ENCODE measurements at regions not wholly inside any gene's neighbourhood (a gene's known extent, or its start where the extent isn't known, plus 50 kb on each side); places are given as distances from the start of the nearest gene placed in this dataset.

DNA sequence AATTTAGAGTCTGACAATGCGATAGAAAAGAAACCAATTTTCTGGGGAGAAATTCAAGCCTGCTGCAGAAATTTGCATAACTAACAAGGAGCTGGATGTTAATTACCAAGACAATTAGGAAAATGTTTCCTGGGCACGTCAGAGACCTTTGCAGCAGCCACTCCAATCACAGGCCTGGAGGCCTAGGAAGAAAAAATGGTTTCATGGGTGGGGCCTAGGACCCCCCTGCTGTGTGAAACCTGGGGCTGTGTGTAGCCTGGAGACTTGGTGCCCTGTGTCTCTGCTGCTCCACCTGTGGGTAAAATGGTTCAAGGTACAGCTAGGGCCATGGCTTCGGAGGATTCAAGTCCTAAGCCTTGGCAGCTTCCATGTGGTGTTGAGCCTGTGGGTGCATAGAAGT, 837.9 kb downstream of the OTOL1 start:
- DNase-seq, result no peak
- Histone ChIP-seq H3K36me3 (ENCODE audit: control insufficient read depth in 4 of 4, insufficient read depth in 4 of 4, low read length in 4 of 4) (no peaks in the 10 kb centered on the region), H3K4me3 (no peak overlapping the region), H3K4me1 (ENCODE audit: control insufficient read depth in 5 of 5, insufficient read depth in 5 of 5, low read length in 5 of 5) (no peaks in the 10 kb centered on the region), H3K9ac (ENCODE audit: insufficient read depth in 1 of 2, low read length in 2 of 2) (no peak overlapping the region), H3K9me3 (ENCODE audit: control insufficient read depth in 4 of 4, insufficient read depth in 3 of 4, low read length in 3 of 4) (peaks cover 0 to 9% (median 3%) of the 10 kb centered on the region in 4 donors), H3K27ac (ENCODE audit: low read depth in 1 of 2, low read length in 1 of 2) (no peak overlapping the region), H3K27me3 (ENCODE audit: control insufficient read depth in 3 of 3, insufficient read depth in 3 of 3, low read length in 2 of 3) (no peaks in the 10 kb centered on the region)
- TF ChIP-seq, protein P1, sequence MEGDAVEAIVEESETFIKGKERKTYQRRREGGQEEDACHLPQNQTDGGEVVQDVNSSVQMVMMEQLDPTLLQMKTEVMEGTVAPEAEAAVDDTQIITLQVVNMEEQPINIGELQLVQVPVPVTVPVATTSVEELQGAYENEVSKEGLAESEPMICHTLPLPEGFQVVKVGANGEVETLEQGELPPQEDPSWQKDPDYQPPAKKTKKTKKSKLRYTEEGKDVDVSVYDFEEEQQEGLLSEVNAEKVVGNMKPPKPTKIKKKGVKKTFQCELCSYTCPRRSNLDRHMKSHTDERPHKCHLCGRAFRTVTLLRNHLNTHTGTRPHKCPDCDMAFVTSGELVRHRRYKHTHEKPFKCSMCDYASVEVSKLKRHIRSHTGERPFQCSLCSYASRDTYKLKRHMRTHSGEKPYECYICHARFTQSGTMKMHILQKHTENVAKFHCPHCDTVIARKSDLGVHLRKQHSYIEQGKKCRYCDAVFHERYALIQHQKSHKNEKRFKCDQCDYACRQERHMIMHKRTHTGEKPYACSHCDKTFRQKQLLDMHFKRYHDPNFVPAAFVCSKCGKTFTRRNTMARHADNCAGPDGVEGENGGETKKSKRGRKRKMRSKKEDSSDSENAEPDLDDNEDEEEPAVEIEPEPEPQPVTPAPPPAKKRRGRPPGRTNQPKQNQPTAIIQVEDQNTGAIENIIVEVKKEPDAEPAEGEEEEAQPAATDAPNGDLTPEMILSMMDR (IDR thresholded peaks at IDR 0.05; ENCODE audit: control extremely low read depth, extremely low read depth), result no peak
- ATAC-seq (ENCODE audit: insufficient read depth, low FRiP score), result no peak
- 80 to 87% methylated on average over 3 of the region's 3 CpGs for WGBS, 2 donors

DNA sequence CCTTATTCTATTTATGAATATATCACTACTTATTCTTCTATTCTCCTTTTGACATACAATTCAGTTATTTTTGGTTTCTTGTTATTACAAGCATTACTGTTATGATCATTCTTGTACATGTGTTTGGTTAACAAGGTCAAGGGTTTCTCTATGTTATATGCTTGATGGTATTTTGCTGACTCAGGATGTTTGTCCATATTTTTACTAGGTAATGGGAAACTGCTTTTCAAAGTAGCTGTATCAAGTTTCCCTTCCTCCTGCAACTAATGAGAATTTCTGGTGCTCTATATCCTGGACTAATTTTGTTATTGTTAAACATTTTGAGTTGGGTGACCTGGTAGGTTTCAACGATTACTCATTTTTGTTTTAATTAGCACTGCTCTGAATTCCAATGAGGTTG, 841.0 kb downstream of the OTOL1 start:
- H3K9ac ChIP-seq (ENCODE audit: insufficient read depth in 1 of 2, low read length in 2 of 2), result no peak overlapping the region
- no peak for ATAC-seq (ENCODE audit: insufficient read depth, low FRiP score)
- 72 to 97% methylated on average over 1 of the region's 1 CpG for WGBS, 2 donors
- TF ChIP-seq, protein P1 (IDR thresholded peaks at IDR 0.05; ENCODE audit: control extremely low read depth, extremely low read depth), result no peak
- peaks cover 0 to 9% (median 3%) of the 10 kb centered on the region in 4 donors for H3K9me3 ChIP-seq (ENCODE audit: control insufficient read depth in 4 of 4, insufficient read depth in 3 of 4, low read length in 3 of 4)
- H3K4me1 ChIP-seq (ENCODE audit: control insufficient read depth in 5 of 5, insufficient read depth in 5 of 5, low read length in 5 of 5), result no peaks in the 10 kb centered on the region
- no peaks in the 10 kb centered on the region for H3K36me3 ChIP-seq (ENCODE audit: control insufficient read depth in 4 of 4, insufficient read depth in 4 of 4, low read length in 4 of 4)
- no peak overlapping the region for H3K27ac ChIP-seq (ENCODE audit: low read depth in 1 of 2, low read length in 1 of 2)
- no peaks in the 10 kb centered on the region for H3K27me3 ChIP-seq (ENCODE audit: control insufficient read depth in 3 of 3, insufficient read depth in 3 of 3, low read length in 2 of 3)
- DNase-seq, result no peak
- no peak overlapping the region for H3K4me3 ChIP-seq

DNA sequence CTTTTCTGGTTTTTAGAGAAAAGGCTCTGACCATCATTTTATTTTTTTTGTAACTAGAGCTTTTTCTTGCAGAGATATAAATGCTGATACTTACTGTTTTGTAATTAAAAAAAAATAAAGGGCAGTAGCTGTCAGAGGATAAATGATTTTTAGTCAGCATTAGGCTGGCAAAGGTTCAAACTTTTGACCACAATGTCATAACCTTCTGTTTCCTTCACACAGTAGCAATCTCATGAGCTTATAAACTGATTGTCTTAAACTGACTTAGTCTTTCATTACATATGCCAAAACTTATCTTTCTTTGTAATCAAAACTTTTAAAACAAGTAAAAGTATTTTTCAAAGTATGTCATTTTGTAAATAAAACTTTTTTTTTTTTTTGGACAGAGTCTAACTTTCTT, 841.9 kb downstream of the OTOL1 start:
- Histone ChIP-seq H3K36me3 (ENCODE audit: control insufficient read depth in 4 of 4, insufficient read depth in 4 of 4, low read length in 4 of 4) (no peaks in the 10 kb centered on the region), H3K4me3 (no peak overlapping the region), H3K9ac (ENCODE audit: insufficient read depth in 1 of 2, low read length in 2 of 2) (no peak overlapping the region), H3K4me1 (ENCODE audit: control insufficient read depth in 5 of 5, insufficient read depth in 5 of 5, low read length in 5 of 5) (no peaks in the 10 kb centered on the region), H3K27me3 (ENCODE audit: control insufficient read depth in 3 of 3, insufficient read depth in 3 of 3, low read length in 2 of 3) (no peaks in the 10 kb centered on the region), H3K27ac (ENCODE audit: low read depth in 1 of 2, low read length in 1 of 2) (no peak overlapping the region), H3K9me3 (ENCODE audit: control insufficient read depth in 4 of 4, insufficient read depth in 3 of 4, low read length in 3 of 4) (peaks cover 0 to 9% (median 3%) of the 10 kb centered on the region in 4 donors)
- ATAC-seq (ENCODE audit: insufficient read depth, low FRiP score) (no peak), DNase-seq (no peak)
- TF ChIP-seq, protein P1 (IDR thresholded peaks at IDR 0.05; ENCODE audit: control extremely low read depth, extremely low read depth), result no peak

DNA sequence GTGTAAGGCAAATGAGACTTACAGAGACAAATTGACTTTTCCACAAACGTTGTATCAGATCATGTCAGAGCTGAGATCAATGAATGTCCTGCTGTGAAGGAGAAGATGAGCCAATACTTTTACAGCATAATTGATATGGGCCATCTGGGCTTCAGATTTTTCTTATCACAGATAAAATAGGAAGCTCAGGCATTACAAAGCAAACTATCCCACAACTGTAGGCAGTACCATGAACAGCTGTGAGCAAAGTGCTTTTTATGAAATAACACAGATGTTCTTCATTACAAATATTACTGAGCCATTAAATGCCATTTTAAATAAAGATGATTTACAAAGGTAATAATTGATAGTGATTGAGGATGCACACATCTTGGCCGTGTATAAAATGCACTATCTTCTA, 852.3 kb downstream of the OTOL1 start:
- H3K9ac ChIP-seq (ENCODE audit: insufficient read depth in 1 of 2, low read length in 2 of 2), result no peak overlapping the region
- no peak for ATAC-seq (ENCODE audit: insufficient read depth, low FRiP score)
- peaks cover 0 to 8% (median 6%) of the 10 kb centered on the region in 3 donors for H3K27me3 ChIP-seq (ENCODE audit: control insufficient read depth in 3 of 3, insufficient read depth in 3 of 3, low read length in 2 of 3)
- 49 to 65% methylated on average over 2 of the region's 2 CpGs for WGBS, 2 donors
- H3K27ac ChIP-seq (ENCODE audit: low read depth in 1 of 2, low read length in 1 of 2), result no peak overlapping the region
- no peak for DNase-seq
- H3K4me1 ChIP-seq (ENCODE audit: control insufficient read depth in 5 of 5, insufficient read depth in 5 of 5, low read length in 5 of 5), result peaks cover 0 to 2% (median 0%) of the 10 kb centered on the region in 5 donors
- TF ChIP-seq, protein P1 (IDR thresholded peaks at IDR 0.05; ENCODE audit: control extremely low read depth, extremely low read depth), result no peak
- H3K9me3 ChIP-seq (ENCODE audit: control insufficient read depth in 4 of 4, insufficient read depth in 3 of 4, low read length in 3 of 4), result no peaks in the 10 kb centered on the region
- H3K36me3 ChIP-seq (ENCODE audit: control insufficient read depth in 4 of 4, insufficient read depth in 4 of 4, low read length in 4 of 4), result no peaks in the 10 kb centered on the region
- no peak overlapping the region for H3K4me3 ChIP-seq
